ENCODE measurements at regions not wholly inside any gene's neighbourhood (a gene's known extent, or its start where the extent isn't known, plus 50 kb on each side); places are given as distances from the start of the nearest gene placed in this dataset.

DNA sequence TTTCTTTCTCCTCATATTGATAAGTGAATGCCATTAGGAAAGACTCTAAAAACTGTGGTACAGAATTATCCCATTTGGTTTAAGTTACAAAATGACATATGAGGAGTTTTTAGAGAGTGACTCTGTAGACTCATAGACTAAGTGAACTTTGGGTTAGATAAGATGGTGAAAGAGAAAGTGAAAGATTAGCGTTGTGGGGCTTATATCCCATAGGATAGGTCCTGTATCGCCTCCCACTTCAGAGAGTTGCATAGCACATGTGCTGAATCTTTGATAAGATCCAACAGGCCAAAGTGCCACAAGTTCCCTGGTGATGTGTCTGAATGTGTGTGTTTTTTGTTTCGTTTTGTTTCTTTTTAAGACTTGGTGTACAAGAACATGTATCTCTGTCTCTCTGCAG, 666.9 kb downstream of the MECOM start:
- H3K27ac Mint-ChIP-seq (ENCODE audit: unreplicated experiment), result no peak overlapping the region
- H3K9me3 ChIP-seq (ENCODE audit: insufficient read depth, low read depth, low read length), result no peaks in the 10 kb centered on the region
- no peaks in the 10 kb centered on the region for H3K9me3 Mint-ChIP-seq (ENCODE audit: unreplicated experiment)
- no peaks in the 10 kb centered on the region for H3K4me1 Mint-ChIP-seq (ENCODE audit: low read depth, unreplicated experiment)
- no peak overlapping the region for H3K4me2 ChIP-seq (ENCODE audit: low read length)
- no peaks in the 10 kb centered on the region for H3K36me3 ChIP-seq (ENCODE audit: insufficient read depth, low read length)
- DNase-seq (ENCODE audit: low read depth), result no peak
- H4K20me1 ChIP-seq (ENCODE audit: insufficient read depth, low read length), result no peaks in the 10 kb centered on the region
- H3K4me1 ChIP-seq (ENCODE audit: insufficient read depth, low read length), result no peaks in the 10 kb centered on the region
- no peak for FAIRE-seq
- H3K27me3 Mint-ChIP-seq (ENCODE audit: low read depth, unreplicated experiment), result no peaks in the 10 kb centered on the region
- TF ChIP-seq, protein P1, sequence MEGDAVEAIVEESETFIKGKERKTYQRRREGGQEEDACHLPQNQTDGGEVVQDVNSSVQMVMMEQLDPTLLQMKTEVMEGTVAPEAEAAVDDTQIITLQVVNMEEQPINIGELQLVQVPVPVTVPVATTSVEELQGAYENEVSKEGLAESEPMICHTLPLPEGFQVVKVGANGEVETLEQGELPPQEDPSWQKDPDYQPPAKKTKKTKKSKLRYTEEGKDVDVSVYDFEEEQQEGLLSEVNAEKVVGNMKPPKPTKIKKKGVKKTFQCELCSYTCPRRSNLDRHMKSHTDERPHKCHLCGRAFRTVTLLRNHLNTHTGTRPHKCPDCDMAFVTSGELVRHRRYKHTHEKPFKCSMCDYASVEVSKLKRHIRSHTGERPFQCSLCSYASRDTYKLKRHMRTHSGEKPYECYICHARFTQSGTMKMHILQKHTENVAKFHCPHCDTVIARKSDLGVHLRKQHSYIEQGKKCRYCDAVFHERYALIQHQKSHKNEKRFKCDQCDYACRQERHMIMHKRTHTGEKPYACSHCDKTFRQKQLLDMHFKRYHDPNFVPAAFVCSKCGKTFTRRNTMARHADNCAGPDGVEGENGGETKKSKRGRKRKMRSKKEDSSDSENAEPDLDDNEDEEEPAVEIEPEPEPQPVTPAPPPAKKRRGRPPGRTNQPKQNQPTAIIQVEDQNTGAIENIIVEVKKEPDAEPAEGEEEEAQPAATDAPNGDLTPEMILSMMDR (IDR thresholded peaks at IDR 0.05; ENCODE audit: insufficient read depth, low read depth, low read length), result no peak
- TF ChIP-seq EZH2 (IDR thresholded peaks at IDR 0.05; ENCODE audit: insufficient read depth, low read length), result no peak
- H3K36me3 Mint-ChIP-seq (ENCODE audit: low read depth, unreplicated experiment), result peaks cover 2% of the 10 kb centered on the region
- no peak overlapping the region for H3K27ac ChIP-seq (ENCODE audit: low read depth, low read length)
- no peaks in the 10 kb centered on the region for H3K27me3 ChIP-seq (ENCODE audit: insufficient read depth, low read length)
- H3K9ac ChIP-seq (ENCODE audit: low read length), result no peak overlapping the region
- H3K4me3 Mint-ChIP-seq (ENCODE audit: unreplicated experiment), result no peak overlapping the region
- no peaks in the 10 kb centered on the region for H3K79me2 ChIP-seq (ENCODE audit: insufficient read depth, low read length)
- H2AFZ ChIP-seq (ENCODE audit: low read depth, low read length), result no peak overlapping the region
- no peak overlapping the region for H3K4me3 ChIP-seq (ENCODE audit: insufficient read depth, low read depth, low read length)

DNA sequence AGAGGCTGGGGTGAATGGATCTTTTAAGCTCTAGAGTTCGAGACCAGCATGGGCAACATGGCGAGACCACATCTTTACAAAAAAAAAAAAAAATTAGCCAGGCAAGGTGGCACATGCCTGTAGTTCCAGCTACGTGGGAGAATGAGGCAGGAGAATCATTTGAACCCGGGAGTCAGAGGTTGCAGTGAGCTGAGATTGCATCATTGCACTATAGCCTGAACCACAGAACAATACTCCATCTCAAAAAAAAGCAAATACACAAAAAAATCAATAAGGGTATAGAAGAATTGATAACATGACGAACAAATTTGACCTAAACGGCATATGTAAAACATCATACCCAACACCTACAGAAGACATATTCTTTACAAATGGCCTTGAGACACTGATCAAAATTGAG, 668.4 kb downstream of the MECOM start:
- no peak for FAIRE-seq

DNA sequence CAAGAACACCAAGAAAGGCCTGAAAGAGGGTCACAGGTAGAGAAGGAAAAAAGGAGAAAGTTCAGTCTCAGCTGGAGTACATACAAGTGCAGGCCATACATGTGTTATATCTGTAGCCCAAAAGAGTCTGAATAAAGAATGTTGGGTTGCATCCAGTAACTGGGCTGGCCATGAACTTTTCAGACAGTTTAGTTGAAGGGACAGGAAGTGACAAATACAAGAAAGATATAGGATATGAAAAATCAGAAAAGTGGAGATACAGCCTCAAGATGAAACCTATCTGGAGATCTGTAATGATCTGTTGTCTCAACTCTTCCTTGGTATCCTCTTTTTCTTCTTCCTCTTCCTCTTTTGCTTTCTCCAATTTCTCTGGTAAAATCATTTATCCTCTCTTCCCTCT, 671.7 kb downstream of the MECOM start:
- TF ChIP-seq, protein P1 (IDR thresholded peaks at IDR 0.05; ENCODE audit: insufficient read depth, low read depth, low read length), result no peak
- no peak for TF ChIP-seq EZH2 (IDR thresholded peaks at IDR 0.05; ENCODE audit: insufficient read depth, low read length)
- Mint-ChIP-seq H3K9me3 (ENCODE audit: unreplicated experiment) (no peaks in the 10 kb centered on the region), H3K4me1 (ENCODE audit: low read depth, unreplicated experiment) (no peaks in the 10 kb centered on the region), H3K27ac (ENCODE audit: unreplicated experiment) (no peak overlapping the region), H3K27me3 (ENCODE audit: low read depth, unreplicated experiment) (no peaks in the 10 kb centered on the region), H3K36me3 (ENCODE audit: low read depth, unreplicated experiment) (no peaks in the 10 kb centered on the region), H3K4me3 (ENCODE audit: unreplicated experiment) (no peak overlapping the region)
- DNase-seq (ENCODE audit: low read depth), result no peak
- H3K79me2 ChIP-seq (ENCODE audit: insufficient read depth, low read length), result no peaks in the 10 kb centered on the region
- no peak overlapping the region for H3K9ac ChIP-seq (ENCODE audit: low read length)
- no peak overlapping the region for H3K4me3 ChIP-seq (ENCODE audit: insufficient read depth, low read depth, low read length)
- H3K4me2 ChIP-seq (ENCODE audit: low read length), result no peak overlapping the region
- H2AFZ ChIP-seq (ENCODE audit: low read depth, low read length), result no peak overlapping the region
- no peaks in the 10 kb centered on the region for H3K4me1 ChIP-seq (ENCODE audit: insufficient read depth, low read length)
- no peaks in the 10 kb centered on the region for H3K27me3 ChIP-seq (ENCODE audit: insufficient read depth, low read length)
- H3K9me3 ChIP-seq (ENCODE audit: insufficient read depth, low read depth, low read length), result no peaks in the 10 kb centered on the region
- H3K36me3 ChIP-seq (ENCODE audit: insufficient read depth, low read length), result no peaks in the 10 kb centered on the region
- no peaks in the 10 kb centered on the region for H4K20me1 ChIP-seq (ENCODE audit: insufficient read depth, low read length)
- no peak overlapping the region for H3K27ac ChIP-seq (ENCODE audit: low read depth, low read length)
- FAIRE-seq, result no peak

More for the DNA sequence above, 668.4 kb downstream of the MECOM start:
- Histone ChIP-seq H3K27me3 (ENCODE audit: insufficient read depth, low read length) (no peaks in the 10 kb centered on the region), H2AFZ (ENCODE audit: low read depth, low read length) (no peak overlapping the region), H4K20me1 (ENCODE audit: insufficient read depth, low read length) (no peaks in the 10 kb centered on the region), H3K79me2 (ENCODE audit: insufficient read depth, low read length) (no peaks in the 10 kb centered on the region), H3K4me2 (ENCODE audit: low read length) (no peak overlapping the region), H3K27ac (ENCODE audit: low read depth, low read length) (no peak overlapping the region), H3K4me3 (ENCODE audit: insufficient read depth, low read depth, low read length) (no peak overlapping the region), H3K9ac (ENCODE audit: low read length) (no peak overlapping the region), H3K36me3 (ENCODE audit: insufficient read depth, low read length) (no peaks in the 10 kb centered on the region), H3K4me1 (ENCODE audit: insufficient read depth, low read length) (no peaks in the 10 kb centered on the region), H3K9me3 (ENCODE audit: insufficient read depth, low read depth, low read length) (no peaks in the 10 kb centered on the region)
- no peak overlapping the region for H3K27ac Mint-ChIP-seq (ENCODE audit: unreplicated experiment)
- no peaks in the 10 kb centered on the region for H3K27me3 Mint-ChIP-seq (ENCODE audit: low read depth, unreplicated experiment)
- no peak for DNase-seq (ENCODE audit: low read depth)
- no peak overlapping the region for H3K4me3 Mint-ChIP-seq (ENCODE audit: unreplicated experiment)
- TF ChIP-seq, protein P1 (IDR thresholded peaks at IDR 0.05; ENCODE audit: insufficient read depth, low read depth, low read length), result no peak
- H3K4me1 Mint-ChIP-seq (ENCODE audit: low read depth, unreplicated experiment), result no peaks in the 10 kb centered on the region
- no peaks in the 10 kb centered on the region for H3K9me3 Mint-ChIP-seq (ENCODE audit: unreplicated experiment)
- H3K36me3 Mint-ChIP-seq (ENCODE audit: low read depth, unreplicated experiment), result peaks cover 2% of the 10 kb centered on the region
